GM19238 (cell line): ENCODE measurements at regions not wholly inside any gene's neighbourhood (a gene's known extent, or its start where the extent isn't known, plus 50 kb on each side); places are given as distances from the start of the nearest gene placed in this dataset.

Experiments used
- DNase-seq: peaks from one replicate; pipeline ENCODE4 v3.0.0; 2011; ENCODE audit warnings: low spot score; ENCODE audit not compliant: insufficient read length

DNA sequence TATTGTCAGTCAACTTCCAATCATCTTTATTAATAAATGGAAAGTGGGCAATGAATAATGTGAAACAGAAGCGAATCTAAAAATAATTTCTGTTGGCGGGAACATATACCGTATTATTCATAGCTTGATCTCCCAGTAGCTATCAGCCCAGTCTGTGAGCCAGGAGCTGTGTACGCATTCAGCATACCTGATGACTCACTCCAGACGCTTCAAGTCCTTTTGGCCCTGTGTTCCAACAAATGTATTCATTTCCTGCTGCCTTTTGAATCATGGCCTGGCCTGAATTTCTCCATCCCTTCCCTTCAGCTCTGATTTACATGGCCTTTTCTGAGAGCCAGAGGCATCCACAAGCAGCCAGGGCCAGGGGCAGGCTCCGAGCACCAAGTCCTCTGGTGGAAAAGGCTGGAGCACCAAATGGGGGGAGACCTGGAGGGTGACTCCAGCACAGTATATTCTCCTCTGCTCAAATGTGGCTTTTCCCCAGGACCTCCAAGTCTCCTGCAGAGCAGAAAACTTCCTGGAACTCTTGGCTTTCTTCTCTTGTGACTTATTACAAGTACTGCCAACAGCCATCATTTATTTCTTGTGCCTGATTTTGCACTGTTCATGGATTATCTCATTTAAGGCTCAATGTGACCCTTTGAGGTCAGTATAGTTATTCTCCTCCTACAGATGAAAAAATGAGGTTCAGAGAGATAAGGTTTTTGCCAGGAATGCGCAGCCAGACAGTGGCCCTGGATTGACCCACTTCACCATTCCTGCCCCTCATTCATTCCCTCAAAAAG is 108.7 kb downstream of the EN1 start:
- no peak for DNase-seq

DNA sequence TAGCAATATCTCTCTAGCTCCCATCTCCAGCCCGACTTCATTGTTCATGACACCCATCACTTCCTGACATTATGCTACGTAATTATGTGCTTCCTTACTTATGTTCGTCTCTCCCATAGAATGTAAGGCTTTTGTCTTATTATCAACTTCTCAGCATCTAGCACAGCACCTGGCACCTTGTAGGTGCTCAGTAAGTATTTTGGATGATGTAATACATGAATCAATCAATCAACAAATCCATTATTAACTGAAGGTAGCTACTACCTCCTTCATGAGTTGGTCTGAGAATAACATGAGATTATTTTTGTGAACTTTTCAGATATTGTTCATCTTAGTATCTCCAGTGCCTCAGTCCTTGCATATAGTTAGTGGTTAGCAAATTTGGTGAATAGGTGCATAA is 109.3 kb downstream of the EN1 start:
- no peak for DNase-seq

DNA sequence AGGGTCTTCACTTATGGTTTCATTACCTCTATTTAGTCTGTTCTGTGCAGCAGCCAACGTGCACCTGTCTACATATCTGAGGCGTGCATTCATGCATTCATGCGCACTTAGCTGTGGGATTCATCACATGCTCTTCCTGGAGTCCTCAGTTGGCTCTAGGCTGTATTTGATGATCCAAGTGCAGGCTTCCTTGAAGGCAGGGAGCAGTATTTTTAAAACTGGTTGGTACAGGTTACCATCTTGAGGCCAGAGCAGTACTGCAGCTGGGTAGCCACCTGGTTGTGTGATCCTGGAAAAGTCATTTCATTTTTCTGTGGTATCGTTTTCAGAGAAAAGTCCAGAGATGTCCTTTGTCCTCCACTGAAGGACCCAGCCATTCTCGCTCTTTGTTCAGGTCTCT is 109.8 kb downstream of the EN1 start:
- no peak for DNase-seq

DNA sequence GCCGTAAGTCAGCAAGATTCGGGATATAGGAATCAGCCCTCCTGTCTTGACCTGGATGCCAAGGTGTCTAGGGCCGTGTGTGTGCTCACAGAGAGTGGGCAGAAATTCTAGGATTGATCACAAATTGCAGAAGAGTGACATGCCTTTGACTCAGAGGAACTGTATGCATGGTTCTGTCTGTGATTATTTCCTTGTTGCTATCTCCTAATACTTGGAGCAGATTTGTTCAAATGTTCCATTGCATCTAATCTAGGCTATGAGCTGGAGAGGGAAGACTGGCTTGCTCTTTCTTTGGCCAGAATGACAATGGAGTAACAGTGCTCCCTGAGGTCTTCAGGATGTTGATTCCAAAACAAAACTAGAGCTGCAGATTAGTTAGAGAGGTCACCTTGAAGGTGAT is 115.0 kb downstream of the EN1 start:
- no peak for DNase-seq

DNA sequence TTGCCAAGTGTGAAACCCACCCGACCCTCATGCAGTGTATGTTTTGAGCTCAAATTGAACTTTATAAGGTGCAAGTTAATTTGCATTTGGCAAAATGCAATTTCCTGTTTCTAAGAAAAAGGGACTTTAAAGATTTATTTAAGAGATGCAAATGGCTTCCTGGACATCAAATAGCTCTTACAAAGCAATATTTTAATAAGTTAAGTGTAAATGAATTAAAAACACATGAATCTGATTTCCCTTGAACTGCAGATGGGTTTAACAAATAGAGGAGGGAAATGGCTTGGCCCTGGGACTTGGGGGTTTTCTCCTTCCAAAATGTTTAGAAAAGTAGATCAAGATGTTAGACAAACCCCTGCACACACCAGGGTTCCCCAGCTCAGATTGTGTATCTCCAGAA is 116.0 kb downstream of the EN1 start:
- DNase-seq = no peak

DNA sequence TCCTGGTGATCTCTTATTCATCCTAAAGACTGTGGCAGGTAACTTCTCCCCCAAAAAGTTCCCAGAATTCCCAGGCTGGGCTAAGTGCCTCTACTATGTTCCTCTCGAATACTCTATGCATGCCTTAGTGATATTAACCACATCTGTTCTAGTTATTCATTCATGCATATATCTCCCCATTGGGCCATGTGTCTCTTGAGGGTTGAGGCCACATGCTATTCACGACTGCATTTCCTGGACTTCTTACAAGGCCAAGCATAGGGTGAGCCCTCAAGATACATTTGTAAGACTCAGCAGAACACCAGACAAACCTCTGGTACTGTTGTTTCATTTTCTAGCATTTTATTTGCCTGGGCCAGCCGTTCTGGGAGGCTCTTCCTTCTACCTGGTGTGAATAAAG is 117.0 kb downstream of the EN1 start:
- DNase-seq = no peak

DNA sequence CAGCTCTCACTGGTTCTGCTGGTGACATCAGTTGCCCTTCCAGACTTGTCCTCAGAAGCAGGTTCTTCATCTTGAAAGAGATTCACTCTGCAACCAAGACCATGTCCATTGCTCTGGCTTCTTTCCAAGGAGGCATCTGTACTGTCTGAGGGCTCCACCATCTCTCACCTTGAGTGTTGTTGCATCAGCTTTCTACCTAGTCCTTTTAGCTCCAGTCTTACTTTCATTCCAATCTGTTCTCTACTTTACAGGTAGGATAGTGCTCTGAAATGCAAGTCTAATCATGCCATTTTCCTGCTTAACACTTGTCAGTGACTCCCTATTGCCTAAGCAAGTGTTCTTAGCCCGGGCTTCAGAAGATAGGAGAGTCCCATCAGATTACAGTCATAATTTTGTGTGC is 117.7 kb downstream of the EN1 start:
- DNase-seq = no peak

DNA sequence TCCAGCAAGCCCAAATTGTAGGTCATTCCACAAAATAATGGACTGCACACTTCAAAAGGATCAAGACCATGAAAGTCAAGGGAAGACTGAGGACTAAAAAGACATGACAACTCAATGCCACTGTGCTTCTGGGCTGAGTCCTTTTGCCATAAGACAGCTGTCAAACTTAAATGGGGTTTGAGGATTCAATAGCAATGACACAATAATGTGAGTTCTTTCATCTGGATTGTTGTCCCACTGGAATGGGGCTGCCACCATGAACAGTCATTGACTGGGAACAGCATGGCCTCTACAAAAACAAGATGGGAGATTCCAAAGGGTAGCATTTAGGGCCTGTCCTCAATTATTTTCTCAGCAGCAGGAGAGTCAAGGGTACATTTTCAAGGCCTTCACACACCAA is 118.5 kb downstream of the EN1 start:
- no peak for DNase-seq

DNA sequence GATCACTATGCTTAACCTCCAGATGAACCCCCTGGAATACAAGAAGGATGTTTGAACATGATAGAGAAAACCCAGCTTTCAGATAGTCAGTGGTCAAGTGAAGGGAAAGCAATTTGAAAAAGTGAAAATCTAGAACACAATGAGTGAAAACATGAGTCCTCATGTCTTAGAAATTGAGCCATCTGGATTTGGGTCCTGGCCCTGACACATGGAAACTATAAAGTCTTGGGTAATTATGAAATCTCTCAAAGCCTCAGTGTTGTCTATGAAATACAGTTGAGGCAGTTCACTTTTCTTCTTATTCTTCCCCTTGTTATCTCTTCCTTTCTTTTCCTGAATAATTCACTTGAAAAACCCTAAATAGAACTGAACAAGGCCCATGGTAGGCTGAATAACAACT is 120.6 kb downstream of the EN1 start:
- DNase-seq = no peak

DNA sequence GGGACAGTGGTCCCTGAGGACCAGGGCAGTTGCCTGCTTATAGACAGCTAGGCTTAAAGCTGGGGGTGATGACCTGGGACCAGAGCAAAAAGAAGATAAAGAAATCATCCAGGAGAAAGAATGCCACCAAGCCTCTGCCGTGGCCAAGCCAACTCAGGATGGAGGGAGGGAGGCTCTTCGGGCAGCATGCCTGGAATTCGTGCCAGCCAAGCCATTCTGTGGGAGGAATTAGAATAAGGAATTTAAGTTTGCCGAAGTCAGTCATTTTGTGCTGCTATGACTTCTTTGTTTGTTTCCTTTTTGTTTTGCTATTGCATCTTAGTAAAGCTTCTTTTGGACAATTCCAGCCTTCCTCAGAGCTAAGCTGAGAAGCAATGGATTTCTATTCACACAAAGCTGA is 124.1 kb downstream of the EN1 start:
- DNase-seq = no peak

DNA sequence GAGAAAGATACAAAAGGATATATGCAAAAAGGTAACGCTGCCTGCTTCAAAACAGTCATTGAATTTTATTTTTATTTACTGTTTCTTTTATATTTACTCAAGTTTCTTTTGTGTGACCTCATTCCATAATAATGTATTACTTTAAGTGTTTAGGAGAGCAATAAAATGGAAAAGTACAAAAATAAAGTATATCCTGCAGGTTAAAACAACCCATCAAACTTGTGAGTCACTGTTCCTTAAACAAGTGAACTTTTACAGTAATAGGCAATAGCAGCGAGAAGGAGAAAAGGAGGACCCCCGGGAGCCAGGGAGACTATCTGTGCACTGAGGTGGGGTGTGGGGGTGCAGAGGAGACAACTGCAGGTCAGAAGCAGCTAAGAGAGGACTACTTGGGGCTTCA is 124.5 kb downstream of the EN1 start:
- no peak for DNase-seq

DNA sequence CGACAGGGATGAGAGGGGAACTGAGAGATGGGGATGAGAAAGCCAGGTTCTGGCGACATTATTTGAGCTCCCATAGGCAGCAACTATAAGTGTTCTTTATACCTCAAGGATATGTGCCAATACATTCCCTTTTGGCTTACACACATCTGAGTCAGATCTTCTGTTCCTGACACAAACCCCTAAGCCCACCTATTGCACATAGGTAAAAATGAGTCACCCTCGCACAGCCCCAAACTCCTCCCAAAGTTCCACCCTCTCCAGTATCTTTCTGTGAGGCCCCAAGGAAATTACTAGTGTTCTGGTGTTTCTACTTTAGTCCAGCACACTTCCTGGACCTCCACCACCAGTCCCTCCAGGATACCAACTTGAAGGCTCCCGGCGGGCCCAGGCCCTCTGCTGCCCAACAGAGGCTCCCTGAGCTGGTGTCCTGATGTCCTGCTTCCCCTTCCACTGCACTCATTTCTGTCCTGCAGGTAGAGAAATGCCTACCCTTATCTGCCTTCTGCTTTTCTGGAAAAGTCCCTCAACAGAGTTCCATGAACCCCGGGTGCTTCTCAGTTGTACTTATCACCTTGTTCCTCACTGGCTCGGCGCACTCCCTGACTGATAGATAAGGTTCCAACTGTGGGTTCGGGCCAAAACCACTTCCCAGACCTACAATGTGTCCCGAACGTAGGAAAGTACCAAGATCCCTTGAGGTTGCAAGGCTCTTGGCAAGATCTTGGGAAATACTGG is 125.5 kb downstream of the EN1 start:
- DNase-seq = no peak

DNA sequence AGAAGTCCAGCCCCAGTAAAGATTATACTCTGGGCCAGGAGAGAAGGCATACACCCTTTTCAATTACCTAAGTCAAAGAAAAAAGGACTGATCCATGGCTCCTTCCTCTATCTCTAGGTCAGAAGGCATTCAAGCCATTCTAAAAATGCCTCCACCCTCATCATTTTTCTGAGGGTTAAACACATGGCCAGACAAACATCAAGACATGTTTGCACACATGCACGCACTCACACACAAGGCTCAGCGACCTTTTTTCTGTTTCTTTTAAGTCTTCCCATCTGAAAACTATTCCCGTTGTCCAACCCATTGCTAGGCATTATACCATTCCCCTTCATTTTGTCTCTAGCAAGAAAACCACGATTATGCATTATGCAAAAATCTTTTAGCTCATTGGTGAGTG is 126.6 kb downstream of the EN1 start:
- DNase-seq = no peak

DNA sequence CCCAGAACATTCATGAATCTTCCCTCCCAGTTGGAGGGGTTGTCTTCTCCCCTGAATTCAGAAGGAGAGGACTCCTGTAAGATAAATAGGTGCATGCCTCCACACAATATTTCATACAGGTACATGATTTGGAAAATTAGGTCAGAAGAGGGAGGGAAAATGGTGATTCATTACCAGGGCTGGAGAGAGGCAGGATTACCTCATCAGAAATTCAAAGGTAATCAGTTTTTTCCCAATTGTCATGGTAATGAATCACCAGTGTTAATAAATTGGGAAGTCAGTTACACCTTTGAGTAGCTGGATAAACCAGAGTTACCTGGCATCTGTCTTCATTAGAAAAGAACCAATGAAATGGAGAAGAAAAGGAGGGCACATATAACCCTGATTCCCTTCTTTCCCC is 128.5 kb downstream of the EN1 start:
- no peak for DNase-seq

DNA sequence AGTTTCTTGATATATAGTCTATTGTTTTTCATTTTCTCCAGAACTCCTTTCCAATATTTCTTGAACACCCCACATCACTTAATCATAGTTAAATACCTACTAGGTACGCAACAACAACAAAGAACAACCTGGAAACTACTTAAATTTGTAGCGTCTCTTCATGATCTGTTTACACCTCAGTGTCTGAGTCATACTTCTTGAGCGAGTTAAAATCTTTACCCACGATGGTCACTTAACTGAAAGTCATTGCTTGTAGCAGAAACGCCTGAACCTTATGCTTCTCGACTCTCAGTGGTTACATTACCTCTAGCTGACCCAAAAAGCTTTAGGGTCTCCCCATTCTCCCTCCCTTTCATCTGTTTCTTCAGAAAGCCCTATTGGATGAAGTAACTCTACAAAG is 131.3 kb downstream of the EN1 start:
- no peak for DNase-seq

DNA sequence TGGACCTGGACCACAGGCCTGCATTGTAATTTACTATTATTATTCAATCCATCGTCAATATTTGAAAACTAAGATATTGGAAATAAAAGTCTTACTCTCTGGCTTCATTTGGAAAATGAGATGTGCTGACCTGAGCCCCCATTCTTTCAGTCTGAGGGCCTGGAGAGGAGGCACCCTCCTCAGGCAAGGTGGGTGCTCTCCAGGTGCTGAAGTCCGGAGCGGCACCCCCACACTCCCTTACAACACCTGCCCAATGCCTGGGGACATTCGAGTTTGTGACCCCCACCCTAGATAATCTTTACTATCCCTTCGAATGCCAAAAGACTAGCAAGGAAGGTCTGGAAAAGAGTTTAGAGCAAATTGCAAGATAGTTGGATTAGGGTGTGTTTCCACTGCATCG is 133.3 kb downstream of the EN1 start:
- no peak for DNase-seq

DNA sequence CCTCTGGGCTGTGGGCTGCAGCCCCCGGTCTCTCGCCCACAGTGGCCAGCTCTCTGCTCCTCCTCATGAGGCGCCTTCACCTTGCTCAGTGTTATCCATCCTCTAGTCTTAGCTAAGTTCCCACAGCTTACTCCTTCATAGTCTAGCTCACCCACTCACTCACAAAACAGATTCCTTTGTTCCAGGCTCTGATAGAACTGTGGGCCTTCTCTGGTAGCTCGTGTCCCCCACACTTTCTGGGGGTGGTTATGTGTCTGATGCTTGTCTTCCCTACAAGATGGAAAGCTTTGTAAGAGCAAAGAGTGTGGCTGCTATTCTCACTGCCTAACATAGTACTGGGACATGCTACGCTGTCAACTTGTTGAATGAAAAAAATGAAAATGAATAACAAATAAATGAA is 135.8 kb downstream of the EN1 start:
- no peak for DNase-seq

DNA sequence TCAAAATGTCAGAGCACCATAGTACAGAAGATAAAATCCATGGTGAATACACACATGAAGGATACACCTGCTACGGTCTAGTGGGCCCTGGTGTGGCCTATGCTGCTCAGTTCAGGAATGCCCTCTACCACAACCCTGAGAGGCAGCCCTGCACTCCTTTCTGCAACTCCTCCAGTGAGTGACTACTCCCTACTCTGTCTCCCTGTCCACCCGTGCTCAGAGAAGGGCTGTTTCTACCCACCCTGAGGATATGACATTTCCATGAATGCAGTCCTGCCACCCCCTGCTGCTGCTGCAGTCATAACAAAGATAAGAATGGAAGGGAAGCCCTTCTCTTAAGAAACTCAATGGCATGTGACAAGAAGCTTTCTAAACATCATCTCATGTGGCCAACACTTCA is 137.0 kb downstream of the EN1 start:
- no peak for DNase-seq

DNA sequence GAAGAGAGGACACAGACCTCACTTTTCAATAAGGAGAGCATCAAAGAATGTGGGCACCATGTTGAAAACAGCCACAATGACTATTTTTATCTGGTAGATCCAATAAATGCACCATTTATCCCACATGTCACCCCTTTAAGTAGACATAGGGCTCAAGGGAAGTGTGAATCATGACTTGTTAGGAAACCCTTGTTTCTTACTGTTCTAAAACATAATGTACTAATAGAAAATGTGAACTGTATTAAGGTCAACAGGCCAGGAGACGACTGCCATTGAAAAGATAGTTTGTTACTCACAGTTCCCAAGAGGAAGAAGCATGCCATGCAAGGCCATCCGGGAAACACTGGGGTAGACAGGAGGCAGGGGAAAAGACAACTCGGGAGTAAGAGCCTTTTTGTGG is 137.7 kb downstream of the EN1 start:
- DNase-seq = no peak

DNA sequence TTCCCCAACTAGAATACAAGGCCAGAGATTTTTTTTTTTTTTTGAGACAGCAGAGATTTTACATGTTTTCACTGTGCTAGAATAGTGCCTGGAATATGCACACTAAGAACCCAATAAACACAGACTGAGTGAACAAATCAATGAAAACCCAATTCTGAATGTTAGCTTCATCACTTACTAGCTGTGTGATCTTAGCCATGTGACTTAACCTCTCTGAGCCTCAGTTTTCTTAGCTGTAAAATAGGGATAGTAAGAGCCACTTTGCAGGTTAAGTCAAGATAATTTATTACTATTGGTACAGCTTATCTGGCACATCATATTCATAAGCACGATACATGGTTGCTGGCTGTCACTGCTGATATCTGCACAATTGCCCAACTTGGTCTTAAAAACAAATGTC is 140.6 kb downstream of the EN1 start:
- no peak for DNase-seq

DNA sequence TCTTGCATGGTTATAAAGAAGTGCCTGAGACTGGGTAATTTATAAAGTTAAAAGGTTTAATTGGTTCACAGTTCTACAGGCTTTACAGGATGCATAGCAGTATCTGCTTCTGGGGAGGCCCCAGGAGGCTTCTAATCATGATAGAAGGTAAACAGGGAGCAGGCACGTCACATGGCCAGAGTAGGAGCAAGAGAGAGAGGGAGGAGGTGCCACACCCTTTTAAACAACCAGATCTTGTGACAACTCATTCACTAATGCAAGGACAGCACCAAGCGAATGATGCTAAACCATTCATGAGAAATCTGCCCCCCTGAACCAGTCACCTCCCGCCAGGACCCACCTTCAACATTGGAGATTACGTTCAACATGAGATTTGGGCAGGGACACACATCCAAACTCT is 141.1 kb downstream of the EN1 start:
- DNase-seq = no peak

DNA sequence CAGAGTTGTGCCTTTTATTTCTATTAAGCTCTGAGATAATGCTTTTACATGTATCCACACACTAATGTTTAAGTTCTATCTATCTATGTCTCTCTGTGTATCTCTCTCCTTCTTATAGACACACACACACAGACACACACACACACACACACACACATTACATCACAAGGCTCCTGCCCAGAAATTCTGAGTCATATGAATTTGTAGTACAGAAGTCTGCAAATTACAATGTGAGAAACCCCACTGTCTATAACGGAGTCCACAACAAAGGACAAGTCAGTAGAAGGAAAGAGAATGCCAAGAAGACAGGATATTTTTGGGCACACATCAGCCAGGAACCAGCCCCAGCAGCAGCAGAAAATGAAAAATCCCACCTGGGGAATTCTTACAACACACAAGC is 142.4 kb downstream of the EN1 start:
- no peak for DNase-seq

DNA sequence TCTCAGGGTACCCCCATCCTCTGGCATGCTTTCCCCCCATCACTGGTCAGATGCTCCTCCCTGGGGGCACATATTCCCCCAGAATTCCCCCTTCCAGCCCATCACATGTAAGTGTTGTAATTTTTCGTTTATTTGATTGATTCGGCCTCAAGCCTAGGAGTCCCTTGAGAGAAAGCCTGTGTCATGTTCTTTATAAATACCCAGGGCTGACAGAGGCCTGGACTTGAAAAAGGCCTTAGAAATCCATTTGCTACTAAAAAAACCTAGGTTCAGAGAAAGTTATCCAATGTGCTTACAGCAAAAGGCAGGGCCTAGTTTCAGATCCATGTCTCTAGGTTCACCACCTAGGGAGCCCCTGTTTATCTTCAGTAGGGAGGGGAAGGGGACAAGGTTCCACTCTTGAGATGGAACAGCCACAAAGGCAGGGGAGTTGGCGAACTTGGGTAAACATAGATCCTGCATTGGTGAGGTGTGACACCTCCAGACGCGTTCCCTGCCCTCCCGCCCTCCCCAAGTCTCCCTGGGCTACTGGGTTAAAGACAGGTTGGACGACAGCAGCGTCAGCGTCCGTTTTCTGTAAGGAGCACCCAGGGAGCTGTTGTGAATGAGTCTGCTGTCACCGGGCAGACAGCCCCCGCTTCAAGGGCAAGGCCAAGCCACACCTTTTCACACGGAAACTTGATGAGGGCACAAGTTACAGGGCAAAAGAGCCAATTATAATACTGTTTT is 147.8 kb downstream of the EN1 start:
- DNase-seq = no peak
